ENCODE measurements at regions not wholly inside any gene's neighbourhood (a gene's known extent, or its start where the extent isn't known, plus 50 kb on each side); places are given as distances from the start of the nearest gene placed in this dataset.

DNA sequence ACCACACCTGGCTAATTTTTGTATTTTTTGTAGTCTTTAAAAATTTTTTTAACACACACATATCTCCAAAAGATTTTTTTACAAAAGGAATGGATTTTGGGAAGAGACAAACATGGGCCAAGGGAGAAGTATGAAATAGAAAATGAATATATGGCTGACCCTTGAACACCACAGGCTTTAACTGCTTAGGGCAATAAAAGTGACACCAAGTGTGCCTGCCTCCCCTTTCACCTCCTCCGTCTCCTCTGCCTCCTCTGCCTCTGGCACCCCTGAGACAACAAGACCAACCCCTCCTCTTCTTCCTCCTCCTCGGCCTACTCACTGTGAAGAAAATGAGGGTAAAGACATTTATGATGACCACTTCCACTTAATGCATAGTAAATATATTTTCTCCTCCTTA is 483.9 kb downstream of the KDM4C start:
- DNase-seq, result no peak
- H3K27ac ChIP-seq (ENCODE audit: low read depth, low read length), result no peak overlapping the region
- TF ChIP-seq, protein P1, sequence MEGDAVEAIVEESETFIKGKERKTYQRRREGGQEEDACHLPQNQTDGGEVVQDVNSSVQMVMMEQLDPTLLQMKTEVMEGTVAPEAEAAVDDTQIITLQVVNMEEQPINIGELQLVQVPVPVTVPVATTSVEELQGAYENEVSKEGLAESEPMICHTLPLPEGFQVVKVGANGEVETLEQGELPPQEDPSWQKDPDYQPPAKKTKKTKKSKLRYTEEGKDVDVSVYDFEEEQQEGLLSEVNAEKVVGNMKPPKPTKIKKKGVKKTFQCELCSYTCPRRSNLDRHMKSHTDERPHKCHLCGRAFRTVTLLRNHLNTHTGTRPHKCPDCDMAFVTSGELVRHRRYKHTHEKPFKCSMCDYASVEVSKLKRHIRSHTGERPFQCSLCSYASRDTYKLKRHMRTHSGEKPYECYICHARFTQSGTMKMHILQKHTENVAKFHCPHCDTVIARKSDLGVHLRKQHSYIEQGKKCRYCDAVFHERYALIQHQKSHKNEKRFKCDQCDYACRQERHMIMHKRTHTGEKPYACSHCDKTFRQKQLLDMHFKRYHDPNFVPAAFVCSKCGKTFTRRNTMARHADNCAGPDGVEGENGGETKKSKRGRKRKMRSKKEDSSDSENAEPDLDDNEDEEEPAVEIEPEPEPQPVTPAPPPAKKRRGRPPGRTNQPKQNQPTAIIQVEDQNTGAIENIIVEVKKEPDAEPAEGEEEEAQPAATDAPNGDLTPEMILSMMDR (conservative IDR thresholded peaks at IDR 0.05), result no peak
- Mint-ChIP-seq H3K27ac (no peak overlapping the region), H3K9me3 (peaks cover 2% of the 10 kb centered on the region), H3K27me3 (ENCODE audit: insufficient read depth) (peaks cover 7% of the 10 kb centered on the region), H3K4me1 (peaks cover 53% of the 10 kb centered on the region), H3K36me3 (ENCODE audit: low read depth) (no peaks in the 10 kb centered on the region), H3K4me3 (no peak overlapping the region)
- no peaks in the 10 kb centered on the region for H3K36me3 ChIP-seq (ENCODE audit: control insufficient read depth, insufficient read depth, low read length)
- H3K9ac ChIP-seq (ENCODE audit: extremely low read depth, low read length, poor library complexity, severe bottlenecking), result no peak overlapping the region
- WGBS, 2 experiments (ENCODE audit: insufficient coverage in 1 of 2, insufficient read length in 1 of 2), result 100% methylated on average over 2 of the region's 2 CpGs; no CpG with 5 or more reads in 1 of the 2 experiments
- H3K4me1 ChIP-seq (ENCODE audit: control insufficient read depth, insufficient read depth, low read length), result peaks cover 15% of the 10 kb centered on the region
- H3K4me3 ChIP-seq (ENCODE audit: low read length), result no peak overlapping the region
- H3K9me3 ChIP-seq (ENCODE audit: control insufficient read depth, low read length), result no peaks in the 10 kb centered on the region
- H3K27me3 ChIP-seq (ENCODE audit: control insufficient read depth, insufficient read depth, low read length, poor library complexity, severe bottlenecking), result no peaks in the 10 kb centered on the region

DNA sequence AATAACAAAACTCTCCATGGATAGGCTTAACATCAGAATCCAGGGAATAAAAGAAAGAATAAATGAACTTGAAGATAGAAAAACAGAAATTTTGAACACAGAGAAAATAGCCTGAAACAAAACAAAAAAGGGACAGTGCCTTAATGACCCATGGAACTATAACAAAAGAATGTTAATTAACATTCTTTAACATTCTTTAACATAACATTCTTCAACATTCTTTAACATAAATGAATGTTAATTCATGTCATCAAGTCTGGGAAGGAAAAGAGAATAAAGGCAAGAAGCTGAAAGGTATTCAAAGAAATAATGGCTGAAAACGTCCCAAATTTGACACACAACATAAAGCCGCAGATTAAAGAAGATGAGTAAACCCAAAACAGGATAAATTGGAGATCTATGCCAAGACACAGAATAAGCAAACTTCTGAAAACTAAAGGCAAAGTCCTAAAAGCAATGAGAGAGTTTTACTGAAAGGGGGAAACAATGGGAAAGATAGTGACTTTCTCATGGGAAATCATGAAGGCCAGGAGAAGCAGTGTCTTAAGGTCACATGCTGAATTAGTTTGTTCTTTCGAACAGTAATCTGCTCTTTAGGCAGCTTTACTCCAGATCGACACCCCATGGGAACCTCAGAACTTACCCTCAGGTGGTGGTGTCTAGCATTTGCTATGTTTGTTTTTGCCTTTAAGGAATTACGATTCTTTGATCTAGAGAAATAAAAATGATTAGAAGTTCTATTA is 483.0 kb downstream of the KDM4C start:
- H3K4me3 Mint-ChIP-seq, result no peak overlapping the region
- H3K4me1 Mint-ChIP-seq, result peaks cover 51% of the 10 kb centered on the region
- H3K9me3 ChIP-seq (ENCODE audit: control insufficient read depth, low read length), result no peaks in the 10 kb centered on the region

DNA sequence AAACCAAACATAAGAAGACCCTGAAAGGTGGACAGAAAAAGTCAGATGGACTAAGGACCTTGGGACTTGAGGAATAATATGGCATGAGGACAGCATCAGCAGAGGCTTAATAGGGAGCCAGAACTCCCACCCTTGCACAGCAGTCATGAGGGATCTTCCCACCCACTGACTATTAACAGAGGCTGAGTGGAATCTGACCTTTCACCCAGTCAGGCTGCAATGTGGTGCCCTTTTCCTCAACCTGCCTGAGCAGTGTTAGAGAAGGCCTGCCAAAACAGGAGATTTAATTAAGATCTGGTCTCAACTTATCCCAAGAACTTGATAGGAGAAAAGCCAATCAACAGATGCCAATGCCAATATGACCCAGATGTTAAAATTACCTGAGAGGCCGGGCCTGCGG is 481.9 kb downstream of the KDM4C start:
- Mint-ChIP-seq H3K4me1 (peaks cover 57% of the 10 kb centered on the region), H3K36me3 (ENCODE audit: low read depth) (no peaks in the 10 kb centered on the region), H3K27ac (peak overlapping the region; percentile 83), H3K27me3 (ENCODE audit: insufficient read depth) (no peaks in the 10 kb centered on the region), H3K4me3 (no peak overlapping the region), H3K9me3 (peaks cover 2% of the 10 kb centered on the region)
- Histone ChIP-seq H3K9me3 (ENCODE audit: control insufficient read depth, low read length) (no peaks in the 10 kb centered on the region), H3K27ac (ENCODE audit: low read depth, low read length) (no peak overlapping the region), H3K4me3 (ENCODE audit: low read length) (no peak overlapping the region), H3K9ac (ENCODE audit: extremely low read depth, low read length, poor library complexity, severe bottlenecking) (no peak overlapping the region), H3K36me3 (ENCODE audit: control insufficient read depth, insufficient read depth, low read length) (no peaks in the 10 kb centered on the region), H3K4me1 (ENCODE audit: control insufficient read depth, insufficient read depth, low read length) (peaks cover 25% of the 10 kb centered on the region), H3K27me3 (ENCODE audit: control insufficient read depth, insufficient read depth, low read length, poor library complexity, severe bottlenecking) (no peaks in the 10 kb centered on the region)
- no peak for DNase-seq
- 62 to 68% methylated on average over 2 of the region's 2 CpGs for WGBS, 2 experiments (ENCODE audit: insufficient coverage in 1 of 2, insufficient read length in 1 of 2)
- TF ChIP-seq, protein P1 (conservative IDR thresholded peaks at IDR 0.05), result no peak

More for the DNA sequence above, 483.0 kb downstream of the KDM4C start:
- WGBS, 2 experiments (ENCODE audit: insufficient coverage in 1 of 2, insufficient read length in 1 of 2), result 48 to 54% methylated on average over 4 to 5 of the region's 5 CpGs
- Histone ChIP-seq H3K4me1 (ENCODE audit: control insufficient read depth, insufficient read depth, low read length) (peaks cover 18% of the 10 kb centered on the region), H3K36me3 (ENCODE audit: control insufficient read depth, insufficient read depth, low read length) (no peaks in the 10 kb centered on the region), H3K4me3 (ENCODE audit: low read length) (no peak overlapping the region), H3K9ac (ENCODE audit: extremely low read depth, low read length, poor library complexity, severe bottlenecking) (no peak overlapping the region), H3K27me3 (ENCODE audit: control insufficient read depth, insufficient read depth, low read length, poor library complexity, severe bottlenecking) (no peaks in the 10 kb centered on the region), H3K27ac (ENCODE audit: low read depth, low read length) (no peak overlapping the region)
- H3K9me3 Mint-ChIP-seq, result peaks cover 2% of the 10 kb centered on the region
- DNase-seq, result no peak
- peaks cover 3% of the 10 kb centered on the region for H3K27me3 Mint-ChIP-seq (ENCODE audit: insufficient read depth)
- H3K27ac Mint-ChIP-seq, result peak overlapping the region; percentile 83
- TF ChIP-seq, protein P1 (conservative IDR thresholded peaks at IDR 0.05), result no peak
- no peaks in the 10 kb centered on the region for H3K36me3 Mint-ChIP-seq (ENCODE audit: low read depth)
